Stimulated activated naive B cell treated with anti-CD40 and anti-IgM and Interleukin-4, amounts not matched to agents 10 μg/mL and 1 μg/mL and 100 μg/mL, for 72 hours (primary cell): ENCODE measurements at regions not wholly inside any gene's neighbourhood (a gene's known extent, or its start where the extent isn't known, plus 50 kb on each side); places are given as distances from the start of the nearest gene placed in this dataset.
"Not testable (repeated sequence)": the region's sequence is repeated elsewhere in the genome, so short reads cannot be mapped to it uniquely, and the experiment has no call there.

Experiments used
- ATAC-seq, 2 donors: fragments of 150-1000 bp; cut with Tn5 transposase; replicated peaks; 2 replicates each; pipeline ENCODE4 v1.10.0; 2021; ENCODE audit warnings: moderate library complexity in 1 of 2
- DNase-seq: peaks from one replicate; pipeline ENCODE4 v3.0.0; 2021
- H3K27ac Mint-ChIP-seq: one replicate; pipeline ENCODE4 v1.8.0; 2022; ENCODE audit warnings: mild to moderate bottlenecking, mixed read lengths
- H3K27me3 Mint-ChIP-seq, 2 donors: one replicate each; pipeline ENCODE4 v1.8.0; 2022; ENCODE audit warnings: mixed read lengths in 2 of 2
- H3K36me3 Mint-ChIP-seq, 2 donors: one replicate each; pipeline ENCODE4 v1.8.0; 2022; ENCODE audit warnings: mixed read lengths in 2 of 2, mild to moderate bottlenecking in 1 of 2
- H3K4me1 Mint-ChIP-seq, 2 donors: one replicate each; pipeline ENCODE4 v1.8.0; 2022; ENCODE audit warnings: mixed read lengths in 2 of 2, mild to moderate bottlenecking in 1 of 2
- H3K4me3 Mint-ChIP-seq, 2 donors: one replicate each; pipeline ENCODE4 v1.8.0; 2022; ENCODE audit warnings: mild to moderate bottlenecking in 2 of 2, mixed read lengths in 2 of 2, moderate library complexity in 1 of 2
- H3K9me3 Mint-ChIP-seq, 2 donors: one replicate each; pipeline ENCODE4 v1.8.0; 2022; ENCODE audit warnings: mixed read lengths in 2 of 2, mild to moderate bottlenecking in 1 of 2

DNA sequence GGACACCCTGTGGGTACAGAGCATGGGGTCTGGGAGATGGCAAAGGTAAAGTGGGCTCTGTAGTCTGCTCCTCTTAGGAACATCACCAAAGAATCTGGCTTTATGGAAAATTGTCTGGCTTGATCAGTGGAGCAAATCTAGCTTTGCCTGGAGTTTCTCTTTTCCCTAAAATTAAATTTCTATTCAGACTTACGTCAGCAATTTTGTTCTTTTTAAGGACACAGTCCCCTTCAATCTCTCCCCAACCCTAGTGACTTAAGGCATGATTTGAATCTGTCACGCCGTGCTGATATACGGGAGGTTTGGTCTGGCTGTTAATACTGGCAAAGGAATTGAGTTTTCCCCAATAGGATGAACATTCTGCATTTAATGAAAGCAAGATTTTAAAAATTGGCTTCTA, 72.3 kb upstream of the ERCC6L2 start:
- peaks cover 0 to 5% of the 10 kb centered on the region in 2 donors for H3K9me3 Mint-ChIP-seq
- H3K4me3 Mint-ChIP-seq: no peak overlapping the region
- H3K27ac Mint-ChIP-seq: no peak overlapping the region
- peaks cover 0 to 3% of the 10 kb centered on the region in 2 donors for H3K36me3 Mint-ChIP-seq
- ATAC-seq (no peak), DNase-seq (no peak)
- H3K27me3 Mint-ChIP-seq: peaks cover 4 to 13% of the 10 kb centered on the region in 2 donors
- H3K4me1 Mint-ChIP-seq: peaks cover 10 to 12% of the 10 kb centered on the region in 2 donors

DNA sequence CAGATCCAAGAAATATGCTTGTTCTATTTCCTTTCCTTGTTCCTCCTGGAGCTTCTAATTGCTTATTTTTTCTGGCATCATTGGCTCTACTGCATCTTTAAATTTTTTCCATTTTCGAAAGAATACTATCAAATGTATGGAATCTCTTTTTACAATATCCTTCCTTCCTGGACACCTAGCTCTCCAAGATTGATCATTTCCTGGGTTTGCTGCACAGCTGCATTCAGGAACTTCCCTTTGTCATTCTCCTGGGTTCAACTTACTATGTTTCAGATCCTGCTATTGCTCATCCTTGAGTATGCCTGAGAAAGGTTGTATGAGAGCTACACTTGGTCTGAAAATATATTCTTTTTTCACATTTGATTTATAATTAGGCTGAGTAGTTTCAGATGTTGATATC, 73.7 kb upstream of the ERCC6L2 start:
- peaks cover 0 to 3% of the 10 kb centered on the region in 2 donors for H3K36me3 Mint-ChIP-seq
- no peaks in the 10 kb centered on the region for H3K4me1 Mint-ChIP-seq

DNA sequence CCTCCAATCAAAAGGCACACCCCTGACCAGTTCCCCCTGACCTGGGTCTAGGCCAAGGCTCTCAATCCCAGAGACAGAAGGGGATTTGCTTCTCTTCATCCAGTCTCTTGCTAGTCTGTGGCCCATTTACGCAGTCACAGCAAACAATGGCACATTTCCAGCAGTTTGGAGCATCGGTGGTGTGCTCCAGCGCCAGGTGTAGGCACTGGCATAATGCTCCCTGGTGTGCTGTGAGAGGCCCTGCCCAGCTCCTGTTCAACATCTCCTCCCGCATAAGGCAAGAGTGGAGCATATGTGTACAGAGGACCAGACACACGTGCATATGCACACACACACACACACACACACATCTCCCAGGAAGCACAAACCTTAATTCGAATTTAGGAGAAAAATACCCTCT, 79.5 kb upstream of the ERCC6L2 start:
- H3K4me3 Mint-ChIP-seq: no peak overlapping the region
- no peaks in the 10 kb centered on the region for H3K4me1 Mint-ChIP-seq
- peaks cover 15 to 19% of the 10 kb centered on the region in 2 donors for H3K27me3 Mint-ChIP-seq
- H3K36me3 Mint-ChIP-seq: no peaks in the 10 kb centered on the region
- DNase-seq (no peak), ATAC-seq (no peak)
- no peak overlapping the region for H3K27ac Mint-ChIP-seq
- no peaks in the 10 kb centered on the region for H3K9me3 Mint-ChIP-seq

More for the DNA sequence above, 73.7 kb upstream of the ERCC6L2 start:
- H3K4me3 Mint-ChIP-seq: no peak overlapping the region
- DNase-seq: no peak
- no peak overlapping the region for H3K27ac Mint-ChIP-seq
- no peak for ATAC-seq
- H3K9me3 Mint-ChIP-seq: peaks cover 0 to 3% of the 10 kb centered on the region in 2 donors
- H3K27me3 Mint-ChIP-seq: peaks cover 4 to 11% of the 10 kb centered on the region in 2 donors

DNA sequence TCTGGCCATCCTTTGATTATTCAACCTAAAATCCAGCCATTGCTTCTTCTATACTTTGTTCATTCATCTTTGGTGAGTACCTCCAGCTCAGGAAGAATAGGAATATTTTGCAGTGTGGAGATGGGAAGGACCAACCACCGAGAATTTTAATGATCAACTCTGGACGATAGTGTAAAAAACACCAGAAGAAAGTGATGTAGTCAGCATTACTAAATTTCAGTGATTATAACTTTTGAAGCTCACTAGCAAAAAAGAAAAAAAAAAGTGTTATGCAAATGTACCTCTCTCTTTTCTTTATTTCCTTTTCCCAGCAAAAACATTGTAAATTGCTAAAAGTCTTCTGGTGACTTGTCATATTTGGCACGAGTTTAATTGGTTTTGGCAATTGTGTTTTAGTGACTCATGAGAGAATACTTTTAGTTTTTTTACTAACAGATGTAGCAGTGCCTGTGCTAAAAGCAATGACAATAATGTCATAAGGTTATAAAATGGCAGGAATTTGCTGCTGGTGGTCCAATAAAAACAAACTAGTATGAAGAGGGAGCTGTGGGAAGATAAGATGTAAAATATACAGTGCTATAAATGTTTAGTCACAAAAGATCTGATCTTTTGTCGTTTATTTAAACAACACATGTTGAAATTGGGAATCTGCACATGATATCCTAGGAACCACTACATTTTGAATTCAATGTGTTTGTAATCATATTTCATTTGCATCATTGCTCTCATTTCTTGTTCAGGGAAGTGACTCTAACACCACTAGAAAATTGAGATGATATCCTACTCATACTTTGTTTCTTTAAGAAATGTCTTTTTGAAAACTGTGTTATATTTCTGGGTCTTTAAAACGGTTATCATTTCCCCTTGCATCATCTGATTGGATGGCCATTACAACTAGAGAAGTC, 81.3 kb upstream of the ERCC6L2 start:
- no peak for ATAC-seq

DNA sequence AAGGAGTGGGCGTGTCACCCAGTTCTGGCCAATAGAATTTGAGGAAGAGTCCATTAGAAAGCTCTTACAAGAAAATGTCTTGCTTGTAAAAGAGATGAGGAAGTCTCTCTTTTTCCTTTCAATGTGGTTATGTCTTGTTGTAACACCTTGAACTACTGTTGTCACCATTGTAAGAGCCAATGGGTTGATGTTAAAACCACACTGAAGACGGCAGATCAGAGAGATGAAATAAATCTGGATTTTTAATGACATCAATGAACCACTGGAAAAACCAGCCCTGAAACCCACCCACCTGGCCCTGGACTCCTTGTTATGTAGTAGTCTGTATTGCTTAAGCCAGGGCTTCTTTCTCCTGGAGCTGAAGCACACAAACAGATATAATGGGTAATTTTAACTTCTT, 83.8 kb upstream of the ERCC6L2 start:
- Mint-ChIP-seq H3K27me3 (peaks cover 16 to 27% of the 10 kb centered on the region in 2 donors), H3K4me3 (no peak overlapping the region), H3K27ac (no peak overlapping the region), H3K4me1 (peaks cover 0 to 3% of the 10 kb centered on the region in 2 donors), H3K36me3 (no peaks in the 10 kb centered on the region), H3K9me3 (no peaks in the 10 kb centered on the region)
- DNase-seq (no peak), ATAC-seq (no peak)

More for the DNA sequence above, 81.3 kb upstream of the ERCC6L2 start:
- DNase-seq: no peak
- no peaks in the 10 kb centered on the region for H3K36me3 Mint-ChIP-seq
- peaks cover 15 to 19% of the 10 kb centered on the region in 2 donors for H3K27me3 Mint-ChIP-seq
- H3K27ac Mint-ChIP-seq: no peak overlapping the region
- H3K4me3 Mint-ChIP-seq: no peak overlapping the region
- H3K9me3 Mint-ChIP-seq: no peaks in the 10 kb centered on the region
- no peaks in the 10 kb centered on the region for H3K4me1 Mint-ChIP-seq

DNA sequence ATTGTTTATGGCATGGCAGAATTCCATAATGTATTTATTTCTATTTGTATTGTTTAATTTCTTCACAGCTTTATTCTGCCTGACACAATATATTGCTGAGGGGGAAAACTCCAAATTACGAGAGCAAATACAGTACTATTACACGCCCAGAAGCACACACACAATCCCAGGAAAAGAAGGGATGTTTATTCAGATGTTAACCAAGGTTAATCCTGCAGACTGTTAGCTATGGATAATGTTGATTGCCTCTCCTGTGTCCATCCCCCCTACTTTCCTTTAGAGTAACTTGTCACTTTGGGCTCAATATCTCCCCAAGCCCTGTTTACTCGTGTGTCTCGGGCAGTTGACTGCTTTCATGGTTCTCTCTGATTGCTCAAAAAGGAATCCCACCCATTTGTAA, 84.2 kb upstream of the ERCC6L2 start:
- H3K4me3 Mint-ChIP-seq: no peak overlapping the region
- ATAC-seq: no peak
- H3K27me3 Mint-ChIP-seq: peaks cover 16 to 30% of the 10 kb centered on the region in 2 donors
- H3K4me1 Mint-ChIP-seq: peaks cover 0 to 3% of the 10 kb centered on the region in 2 donors
- H3K27ac Mint-ChIP-seq: no peak overlapping the region
- DNase-seq: no peak
- no peaks in the 10 kb centered on the region for H3K9me3 Mint-ChIP-seq
- no peaks in the 10 kb centered on the region for H3K36me3 Mint-ChIP-seq

DNA sequence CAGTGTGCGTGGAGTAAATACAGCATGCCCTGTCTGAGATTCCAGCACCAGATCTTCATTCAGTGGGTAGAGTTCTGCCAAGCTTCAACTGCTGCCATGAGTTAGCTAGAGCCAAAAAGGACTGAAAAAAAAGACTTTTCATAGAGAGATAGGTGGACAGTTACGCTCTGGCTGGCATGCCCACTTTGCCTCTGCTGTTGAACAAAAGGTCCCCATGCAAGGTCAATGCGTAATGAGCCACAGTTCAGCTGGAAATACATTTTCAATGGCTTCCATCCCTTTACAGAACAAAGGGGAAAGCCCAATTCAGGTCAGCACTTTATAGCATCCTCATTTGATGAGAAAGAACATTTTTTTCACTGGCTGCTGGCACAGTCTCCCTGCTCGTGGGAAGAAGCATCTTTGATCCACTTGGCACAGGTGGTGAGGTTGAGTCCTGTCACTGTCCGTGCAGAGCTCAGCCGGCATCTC, 86.9 kb upstream of the ERCC6L2 start:
- peaks cover 5 to 21% of the 10 kb centered on the region in 2 donors for H3K27me3 Mint-ChIP-seq
- H3K36me3 Mint-ChIP-seq: no peaks in the 10 kb centered on the region
- peaks cover 0 to 3% of the 10 kb centered on the region in 2 donors for H3K4me1 Mint-ChIP-seq
- ATAC-seq: no peak
- no peak overlapping the region for H3K27ac Mint-ChIP-seq
- no peak overlapping the region for H3K4me3 Mint-ChIP-seq
- DNase-seq: no peak
- H3K9me3 Mint-ChIP-seq: no peaks in the 10 kb centered on the region

DNA sequence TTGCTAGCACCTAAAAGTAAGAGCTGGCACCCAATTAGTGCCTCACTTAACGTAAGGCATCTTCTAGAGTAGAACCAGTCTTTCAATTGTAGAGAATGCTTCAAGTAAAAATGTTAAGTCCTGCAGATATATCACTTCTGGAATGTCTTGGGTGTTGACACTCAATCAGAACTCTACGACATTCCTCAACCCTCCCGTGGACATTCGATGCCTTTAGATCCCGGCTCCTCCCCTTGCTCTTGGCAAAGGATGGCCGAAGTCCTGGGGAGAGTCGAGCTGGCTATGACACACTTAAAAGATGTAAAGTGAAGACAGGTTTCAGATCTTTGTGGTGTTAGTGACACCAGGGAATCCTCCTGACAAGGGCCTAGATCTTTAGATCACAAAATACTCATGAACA, 87.5 kb upstream of the ERCC6L2 start:
- ATAC-seq (no peak), DNase-seq (no peak)
- no peaks in the 10 kb centered on the region for H3K36me3 Mint-ChIP-seq
- no peaks in the 10 kb centered on the region for H3K9me3 Mint-ChIP-seq
- H3K27ac Mint-ChIP-seq: no peak overlapping the region
- peaks cover 0 to 3% of the 10 kb centered on the region in 2 donors for H3K4me1 Mint-ChIP-seq
- no peak overlapping the region for H3K4me3 Mint-ChIP-seq
- peaks cover 4 to 21% of the 10 kb centered on the region in 2 donors for H3K27me3 Mint-ChIP-seq

DNA sequence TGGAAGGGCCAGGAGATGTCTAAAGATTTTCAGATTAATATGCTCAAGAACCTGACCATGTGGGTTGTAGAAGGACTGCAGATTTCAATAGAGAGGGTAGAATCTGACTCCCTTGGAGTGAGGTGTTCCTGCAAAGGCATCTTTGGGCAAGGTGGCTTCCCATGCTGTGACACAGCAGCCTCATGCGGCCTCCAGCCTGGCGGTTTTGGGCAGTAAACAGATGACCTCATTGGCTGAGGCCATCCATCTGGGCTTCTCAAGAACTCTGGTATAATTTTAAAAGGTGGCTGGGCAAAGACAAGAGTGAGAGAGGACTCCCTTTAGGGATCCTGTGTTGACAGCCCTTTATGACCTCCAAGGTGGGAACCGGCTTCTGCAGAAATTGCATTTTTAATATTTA, 90.3 kb upstream of the ERCC6L2 start:
- ATAC-seq (no peak), DNase-seq (no peak)
- H3K4me1 Mint-ChIP-seq: peaks cover 0 to 3% of the 10 kb centered on the region in 2 donors
- H3K27me3 Mint-ChIP-seq: peaks cover 0 to 21% of the 10 kb centered on the region in 2 donors
- H3K36me3 Mint-ChIP-seq: no peaks in the 10 kb centered on the region
- no peak overlapping the region for H3K27ac Mint-ChIP-seq
- H3K9me3 Mint-ChIP-seq: no peaks in the 10 kb centered on the region
- H3K4me3 Mint-ChIP-seq: no peak overlapping the region

DNA sequence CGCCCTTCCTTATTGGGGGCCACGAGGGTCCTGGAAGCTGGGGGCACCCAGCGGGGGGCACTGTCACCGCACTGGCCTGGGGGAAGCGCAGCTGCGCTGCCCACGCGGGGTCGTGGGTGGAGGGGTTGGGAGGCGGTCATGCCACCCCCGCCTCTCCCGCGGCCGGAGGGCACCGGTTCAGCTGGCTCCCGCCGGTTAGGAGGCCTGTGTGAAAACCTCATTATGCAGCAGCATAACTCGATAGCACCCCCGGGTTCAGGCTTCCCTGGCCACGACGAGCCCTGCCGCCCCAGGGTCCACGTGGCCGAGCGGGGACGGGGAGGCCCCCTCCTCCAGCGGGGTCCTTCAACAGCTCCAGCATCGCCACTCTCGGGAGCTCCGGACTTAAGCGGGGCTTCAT, 91.2 kb upstream of the ERCC6L2 start:
- ATAC-seq: no peak
- peaks cover 0 to 21% of the 10 kb centered on the region in 2 donors for H3K27me3 Mint-ChIP-seq
- peaks cover 0 to 3% of the 10 kb centered on the region in 2 donors for H3K4me1 Mint-ChIP-seq
- DNase-seq: no peak
- H3K36me3 Mint-ChIP-seq: no peaks in the 10 kb centered on the region
- H3K9me3 Mint-ChIP-seq: no peaks in the 10 kb centered on the region
- no peak overlapping the region for H3K27ac Mint-ChIP-seq
- H3K4me3 Mint-ChIP-seq: no peak overlapping the region

DNA sequence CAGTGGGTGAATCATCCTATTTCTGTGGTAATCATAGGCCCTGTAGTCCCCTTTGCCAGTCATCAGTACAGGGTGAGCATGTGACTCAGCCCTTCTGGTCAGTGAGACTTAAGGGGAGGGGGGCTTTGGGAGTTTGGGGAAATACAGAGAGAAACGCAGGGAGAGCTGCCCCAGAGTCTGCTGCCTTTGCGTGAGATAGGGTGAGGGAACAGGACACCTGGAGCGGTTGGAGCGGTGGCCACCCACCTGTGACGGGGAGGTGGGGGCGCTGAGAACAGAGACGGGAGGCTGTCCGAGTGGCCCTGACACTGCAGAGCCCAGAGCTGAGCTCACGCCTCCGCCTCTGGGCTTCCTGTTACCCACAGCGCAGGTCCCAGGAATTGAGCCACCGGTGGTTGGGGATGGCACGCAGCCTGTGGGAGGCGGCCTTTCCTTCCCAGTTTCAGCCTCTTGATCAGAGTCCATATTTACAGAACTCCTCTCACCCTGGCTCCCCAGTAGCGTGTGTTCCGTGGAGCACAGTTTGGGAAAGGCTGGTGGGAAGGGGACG, 92.0 kb upstream of the ERCC6L2 start:
- no peaks in the 10 kb centered on the region for H3K36me3 Mint-ChIP-seq
- peaks cover 0 to 3% of the 10 kb centered on the region in 2 donors for H3K4me1 Mint-ChIP-seq
- no peak for ATAC-seq

DNA sequence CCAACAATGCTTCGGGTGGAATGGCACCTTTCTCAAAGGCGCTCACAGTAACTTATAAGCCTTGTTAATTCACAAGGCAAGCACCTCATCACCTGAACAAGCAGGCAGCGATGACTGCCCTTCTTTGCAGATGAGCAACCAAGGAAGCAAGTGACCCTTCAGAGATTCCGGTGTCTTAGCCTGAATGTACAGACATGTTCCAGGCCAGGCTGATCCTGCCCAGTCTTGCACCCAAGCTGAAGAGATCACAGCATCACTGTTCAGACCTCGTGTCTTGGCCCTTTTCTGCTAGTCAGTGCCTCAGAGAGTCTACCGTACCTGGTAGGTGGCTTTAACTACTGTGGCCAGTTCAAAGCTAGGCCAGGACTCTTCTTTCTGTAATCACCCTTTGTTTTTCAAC, 94.7 kb upstream of the ERCC6L2 start:
- H3K27me3 Mint-ChIP-seq: peaks cover 3 to 13% of the 10 kb centered on the region in 2 donors
- no peaks in the 10 kb centered on the region for H3K4me1 Mint-ChIP-seq
- no peaks in the 10 kb centered on the region for H3K36me3 Mint-ChIP-seq
- no peak for ATAC-seq
- no peak overlapping the region for H3K4me3 Mint-ChIP-seq
- no peak for DNase-seq
- H3K9me3 Mint-ChIP-seq: no peaks in the 10 kb centered on the region
- no peak overlapping the region for H3K27ac Mint-ChIP-seq

More for the DNA sequence above, 92.0 kb upstream of the ERCC6L2 start:
- Mint-ChIP-seq H3K27me3 (peaks cover 2 to 24% of the 10 kb centered on the region in 2 donors), H3K27ac (no peak overlapping the region), H3K4me3 (no peak overlapping the region), H3K9me3 (no peaks in the 10 kb centered on the region)
- no peak for DNase-seq

DNA sequence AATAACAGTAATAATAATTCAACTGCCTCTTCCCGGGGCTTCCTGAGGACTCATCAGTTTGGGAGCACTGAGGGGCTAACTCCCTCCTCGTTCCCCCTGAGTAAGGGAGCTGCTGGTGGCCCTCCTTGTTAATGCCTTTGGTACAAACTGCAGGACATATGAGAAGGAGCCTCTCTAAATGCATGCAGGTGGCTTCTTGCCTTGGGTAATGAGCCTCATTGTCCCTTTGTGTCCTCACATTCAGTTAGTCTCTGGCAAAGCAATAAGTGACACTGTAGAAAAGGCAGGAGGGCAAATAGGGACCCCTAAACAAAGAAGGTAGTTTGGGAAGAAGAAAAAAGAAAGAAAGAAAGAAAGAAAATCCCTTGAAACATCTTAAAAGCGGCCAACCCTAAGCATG, 95.4 kb upstream of the ERCC6L2 start:
- DNase-seq: no peak
- Mint-ChIP-seq H3K27ac (no peak overlapping the region), H3K9me3 (no peaks in the 10 kb centered on the region), H3K36me3 (no peaks in the 10 kb centered on the region), H3K4me1 (no peaks in the 10 kb centered on the region), H3K4me3 (no peak overlapping the region), H3K27me3 (peaks cover 9 to 19% of the 10 kb centered on the region in 2 donors)
- ATAC-seq: no peak

DNA sequence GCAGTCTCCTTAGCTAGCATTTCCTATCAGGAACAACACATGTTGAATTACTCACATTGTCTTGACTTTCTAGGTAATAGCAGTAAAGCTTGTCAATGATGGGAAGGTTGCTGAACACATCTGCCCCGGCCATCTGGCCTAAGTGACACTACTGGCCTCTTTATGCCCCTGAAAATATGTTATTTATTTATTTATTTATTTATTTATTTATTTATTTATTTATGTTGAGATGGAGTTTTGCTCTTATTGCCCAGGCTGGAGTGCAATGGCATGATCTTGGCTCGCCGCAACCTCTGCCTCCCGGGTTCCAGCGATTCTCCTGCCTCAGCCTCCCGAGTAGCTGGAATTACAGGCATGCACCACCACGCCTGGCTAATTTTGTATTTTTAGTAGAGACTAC, 95.9 kb upstream of the ERCC6L2 start:
- H3K27me3 Mint-ChIP-seq: peaks cover 13 to 24% of the 10 kb centered on the region in 2 donors
- DNase-seq, ATAC-seq, H3K27ac Mint-ChIP-seq, H3K4me3 Mint-ChIP-seq, H3K4me1 Mint-ChIP-seq, H3K9me3 Mint-ChIP-seq, H3K36me3 Mint-ChIP-seq: not testable (repeated sequence)

DNA sequence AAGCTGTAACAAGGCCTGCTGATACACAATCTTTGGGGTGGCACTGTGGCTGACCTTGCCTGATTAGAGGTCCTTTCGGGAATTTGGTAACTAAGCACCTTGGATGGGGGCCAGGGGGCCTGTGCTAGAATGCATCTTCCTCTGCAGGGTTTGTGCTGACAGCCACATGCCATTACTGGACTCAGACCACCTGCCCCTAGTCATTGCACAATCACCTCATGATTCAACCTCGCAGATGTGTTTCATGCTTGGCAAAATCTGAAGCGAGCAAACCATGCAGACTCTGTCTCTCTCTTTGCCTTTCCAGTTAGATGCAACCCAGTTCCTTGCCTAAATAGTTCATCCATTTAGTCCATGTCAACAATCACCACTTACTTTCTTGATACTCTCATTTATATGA, 96.5 kb upstream of the ERCC6L2 start:
- Mint-ChIP-seq H3K36me3 (no peaks in the 10 kb centered on the region), H3K4me3 (no peak overlapping the region), H3K27me3 (peaks cover 13 to 30% of the 10 kb centered on the region in 2 donors), H3K4me1 (peaks cover 0 to 2% of the 10 kb centered on the region in 2 donors), H3K9me3 (no peaks in the 10 kb centered on the region), H3K27ac (no peak overlapping the region)
- DNase-seq (no peak), ATAC-seq (no peak)
